HG03064 (cell line): ENCODE measurements at regions not wholly inside any gene's neighbourhood (a gene's known extent, or its start where the extent isn't known, plus 50 kb on each side); places are given as distances from the start of the nearest gene placed in this dataset.

Experiments used
- ATAC-seq: cut with Tn5 transposase; IDR thresholded peaks from one replicate; pipeline ENCODE4 v1.9.1; 2021; ENCODE audit warnings: low read depth; ENCODE audit not compliant: unreplicated experiment

- no peak for ATAC-seq
These were observed 443.7 kb downstream of the NR2F2 start for GRCh38 chr15:96774216-96774615.

GRCh38 chr15:96783746-96784145, 453.2 kb downstream of the NR2F2 start:
- no peak for ATAC-seq

GRCh38 chr15:96790004-96790403, 459.5 kb downstream of the NR2F2 start:
- no peak for ATAC-seq

GRCh38 chr15:96792216-96792615, 461.7 kb downstream of the NR2F2 start:
- no peak for ATAC-seq

GRCh38 chr15:96796841-96797240, 466.3 kb downstream of the NR2F2 start:
- no peak for ATAC-seq

GRCh38 chr15:96801576-96802150, 471.2 kb downstream of the NR2F2 start:
- ATAC-seq: no peak

GRCh38 chr15:96802611-96803255, 472.2 kb downstream of the NR2F2 start:
- ATAC-seq: no peak

- ATAC-seq: no peak
These were observed 474.3 kb downstream of the NR2F2 start for GRCh38 chr15:96804754-96805153.

- no peak for ATAC-seq
These were observed 476.9 kb downstream of the NR2F2 start for GRCh38 chr15:96807361-96807760.

- ATAC-seq: no peak
These were observed 487.4 kb downstream of the NR2F2 start for GRCh38 chr15:96817900-96818299.

- no peak for ATAC-seq
These were observed 488.4 kb downstream of the NR2F2 start for GRCh38 chr15:96818861-96819260.

GRCh38 chr15:96827981-96828380, 497.5 kb downstream of the NR2F2 start:
- no peak for ATAC-seq

GRCh38 chr15:96837241-96837970, 506.9 kb downstream of the NR2F2 start:
- ATAC-seq: no peak

- no peak for ATAC-seq
These were observed 507.6 kb downstream of the NR2F2 start for GRCh38 chr15:96838081-96838480.

- no peak for ATAC-seq
These were observed 518.9 kb downstream of the NR2F2 start for GRCh38 chr15:96849271-96849900.

GRCh38 chr15:96851613-96852012, 521.1 kb downstream of the NR2F2 start:
- no peak for ATAC-seq

GRCh38 chr15:96858694-96859093, 528.2 kb downstream of the NR2F2 start:
- ATAC-seq: no peak

- ATAC-seq: no peak
These were observed 530.2 kb downstream of the NR2F2 start for GRCh38 chr15:96860741-96861140.

GRCh38 chr15:96867992-96868391, 537.5 kb downstream of the NR2F2 start:
- ATAC-seq: no peak

- ATAC-seq: no peak
These were observed 538.6 kb downstream of the NR2F2 start for GRCh38 chr15:96869122-96869521.

GRCh38 chr15:96869790-96870189, 539.3 kb downstream of the NR2F2 start:
- ATAC-seq: no peak
